ENCODE measurements at regions not wholly inside any gene's neighbourhood (a gene's known extent, or its start where the extent isn't known, plus 50 kb on each side); places are given as distances from the start of the nearest gene placed in this dataset.

GRCh38 chr18:23383494-23383893 is 69.6 kb upstream of the RIOK3 start:
- H3K4me3 Mint-ChIP-seq = no peak overlapping the region
- no peak overlapping the region for H3K27ac Mint-ChIP-seq
- peaks cover 3% of the 10 kb centered on the region for H3K36me3 Mint-ChIP-seq
- POLR2A ChIA-PET = no interaction called here
- ATAC-seq (ENCODE audit: low read depth) = no peak
- DNase-seq = no peak
- peaks cover 19% of the 10 kb centered on the region for H3K4me1 Mint-ChIP-seq
- H3K9me3 Mint-ChIP-seq = no peaks in the 10 kb centered on the region
- H3K27me3 Mint-ChIP-seq = no peaks in the 10 kb centered on the region

- POLR2A ChIA-PET = no interaction called here
- peaks cover 3% of the 10 kb centered on the region for H3K36me3 Mint-ChIP-seq
- peaks cover 19% of the 10 kb centered on the region for H3K4me1 Mint-ChIP-seq
- H3K4me3 Mint-ChIP-seq = peak overlapping the region; percentile 5
- H3K27ac Mint-ChIP-seq = peak overlapping the region; percentile 80
- no peak for DNase-seq
- H3K9me3 Mint-ChIP-seq = no peaks in the 10 kb centered on the region
- ATAC-seq (ENCODE audit: low read depth) = peak; percentile 45
- H3K27me3 Mint-ChIP-seq = no peaks in the 10 kb centered on the region
Measured at GRCh38 chr18:23384778-23385736, 68.0 kb upstream of the RIOK3 start.

DNA sequence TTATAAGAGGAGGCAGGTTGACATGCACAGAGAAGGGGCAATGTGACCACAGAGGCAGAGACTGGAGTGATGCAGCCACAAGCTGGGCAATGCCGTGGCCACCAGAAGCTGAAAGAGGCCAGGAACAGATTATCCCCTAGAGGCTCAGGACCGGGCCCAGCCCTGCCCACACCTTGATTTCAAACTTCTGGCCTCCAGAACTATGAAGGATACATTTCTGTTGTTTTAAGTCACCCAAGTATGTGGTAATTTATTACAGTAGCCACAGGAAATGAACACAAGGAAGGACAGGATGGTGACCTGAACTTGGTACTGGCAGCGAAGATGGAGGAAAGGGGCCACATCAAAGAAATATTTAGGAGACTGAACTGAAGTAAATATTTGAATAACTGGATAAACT is 66.8 kb upstream of the RIOK3 start:
- no peaks in the 10 kb centered on the region for H3K27me3 Mint-ChIP-seq
- POLR2A ChIA-PET = no interaction called here
- no peaks in the 10 kb centered on the region for H3K9me3 Mint-ChIP-seq
- no peak overlapping the region for H3K27ac Mint-ChIP-seq
- ATAC-seq (ENCODE audit: low read depth) (no peak), DNase-seq (no peak)
- H3K4me1 Mint-ChIP-seq = peaks cover 19% of the 10 kb centered on the region
- H3K36me3 Mint-ChIP-seq = peaks cover 3% of the 10 kb centered on the region
- no peak overlapping the region for H3K4me3 Mint-ChIP-seq

GRCh38 chr18:23387265-23387664 is 65.8 kb upstream of the RIOK3 start:
- H3K36me3 Mint-ChIP-seq = peaks cover 3% of the 10 kb centered on the region
- POLR2A ChIA-PET = no interaction called here
- DNase-seq = no peak
- ATAC-seq (ENCODE audit: low read depth) = no peak
- peaks cover 19% of the 10 kb centered on the region for H3K4me1 Mint-ChIP-seq
- H3K9me3 Mint-ChIP-seq = no peaks in the 10 kb centered on the region
- no peaks in the 10 kb centered on the region for H3K27me3 Mint-ChIP-seq
- H3K27ac Mint-ChIP-seq = no peak overlapping the region
- H3K4me3 Mint-ChIP-seq = no peak overlapping the region

GRCh38 chr18:23388357-23388756 is 64.7 kb upstream of the RIOK3 start:
- Mint-ChIP-seq H3K27ac (no peak overlapping the region), H3K4me3 (no peak overlapping the region), H3K9me3 (no peaks in the 10 kb centered on the region), H3K4me1 (peaks cover 18% of the 10 kb centered on the region), H3K36me3 (peaks cover 5% of the 10 kb centered on the region), H3K27me3 (no peaks in the 10 kb centered on the region)
- no peak for DNase-seq
- ATAC-seq (ENCODE audit: low read depth) = no peak
- POLR2A ChIA-PET = no interaction called here

- Mint-ChIP-seq H3K36me3 (peaks cover 14% of the 10 kb centered on the region), H3K27ac (no peak overlapping the region), H3K4me1 (peaks cover 2% of the 10 kb centered on the region), H3K4me3 (no peak overlapping the region), H3K27me3 (no peaks in the 10 kb centered on the region), H3K9me3 (no peaks in the 10 kb centered on the region)
- DNase-seq (no peak), ATAC-seq (ENCODE audit: low read depth) (no peak)
- POLR2A ChIA-PET = no interaction called here
Measured at GRCh38 chr18:23391156-23391555, 61.9 kb upstream of the RIOK3 start.

GRCh38 chr18:23397907-23398306 is 55.2 kb upstream of the RIOK3 start:
- no peak overlapping the region for H3K4me3 Mint-ChIP-seq
- peak; percentile 66 for ATAC-seq (ENCODE audit: low read depth)
- no peaks in the 10 kb centered on the region for H3K9me3 Mint-ChIP-seq
- peaks cover 19% of the 10 kb centered on the region for H3K36me3 Mint-ChIP-seq
- POLR2A ChIA-PET = interaction anchor here (0.6 kb wide), 1 partner anchor 522 kb away, joined by 3 read pairs; no protein-coding TSS in a partner anchor
- no peaks in the 10 kb centered on the region for H3K27me3 Mint-ChIP-seq
- no peak overlapping the region for H3K27ac Mint-ChIP-seq
- peaks cover 11% of the 10 kb centered on the region for H3K4me1 Mint-ChIP-seq
- no peak for DNase-seq

- Mint-ChIP-seq H3K27me3 (no peaks in the 10 kb centered on the region), H3K9me3 (no peaks in the 10 kb centered on the region), H3K4me3 (no peak overlapping the region), H3K4me1 (peaks cover 11% of the 10 kb centered on the region), H3K36me3 (peaks cover 19% of the 10 kb centered on the region), H3K27ac (no peak overlapping the region)
- ATAC-seq (ENCODE audit: low read depth) (no peak), DNase-seq (no peak)
- POLR2A ChIA-PET = no interaction called here
Measured at GRCh38 chr18:23398401-23398800, 54.7 kb upstream of the RIOK3 start.

DNA sequence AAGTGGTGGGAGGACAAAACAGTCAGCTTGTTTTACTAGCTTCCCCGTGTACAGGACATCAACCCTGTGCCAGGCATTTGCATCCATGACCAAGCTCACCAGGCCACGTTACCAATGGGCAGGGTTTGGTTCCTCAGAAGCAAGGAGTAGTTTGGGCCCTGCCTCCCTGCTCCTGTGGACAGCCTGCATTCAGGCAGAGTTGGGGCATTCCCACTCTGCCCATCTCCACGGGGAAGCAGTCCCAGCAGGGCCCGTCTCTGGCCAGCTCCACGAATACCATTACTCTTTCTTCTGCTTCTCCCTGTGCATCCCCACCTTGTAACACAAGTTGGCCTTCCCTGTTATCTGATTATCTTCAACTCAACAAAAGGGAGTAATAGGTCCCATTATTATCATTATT is 54.0 kb upstream of the RIOK3 start:
- POLR2A ChIA-PET = interaction anchor here (0.6 kb wide), 1 partner anchor 143 kb away, joined by 3 read pairs; no protein-coding TSS in a partner anchor
- Mint-ChIP-seq H3K27ac (no peak overlapping the region), H3K27me3 (no peaks in the 10 kb centered on the region), H3K4me1 (peaks cover 11% of the 10 kb centered on the region), H3K9me3 (no peaks in the 10 kb centered on the region), H3K36me3 (peaks cover 16% of the 10 kb centered on the region), H3K4me3 (no peak overlapping the region)
- DNase-seq (no peak), ATAC-seq (ENCODE audit: low read depth) (no peak)

GRCh38 chr18:23400918-23401317 is 52.2 kb upstream of the RIOK3 start:
- no peak for ATAC-seq (ENCODE audit: low read depth)
- POLR2A ChIA-PET = no interaction called here

DNA sequence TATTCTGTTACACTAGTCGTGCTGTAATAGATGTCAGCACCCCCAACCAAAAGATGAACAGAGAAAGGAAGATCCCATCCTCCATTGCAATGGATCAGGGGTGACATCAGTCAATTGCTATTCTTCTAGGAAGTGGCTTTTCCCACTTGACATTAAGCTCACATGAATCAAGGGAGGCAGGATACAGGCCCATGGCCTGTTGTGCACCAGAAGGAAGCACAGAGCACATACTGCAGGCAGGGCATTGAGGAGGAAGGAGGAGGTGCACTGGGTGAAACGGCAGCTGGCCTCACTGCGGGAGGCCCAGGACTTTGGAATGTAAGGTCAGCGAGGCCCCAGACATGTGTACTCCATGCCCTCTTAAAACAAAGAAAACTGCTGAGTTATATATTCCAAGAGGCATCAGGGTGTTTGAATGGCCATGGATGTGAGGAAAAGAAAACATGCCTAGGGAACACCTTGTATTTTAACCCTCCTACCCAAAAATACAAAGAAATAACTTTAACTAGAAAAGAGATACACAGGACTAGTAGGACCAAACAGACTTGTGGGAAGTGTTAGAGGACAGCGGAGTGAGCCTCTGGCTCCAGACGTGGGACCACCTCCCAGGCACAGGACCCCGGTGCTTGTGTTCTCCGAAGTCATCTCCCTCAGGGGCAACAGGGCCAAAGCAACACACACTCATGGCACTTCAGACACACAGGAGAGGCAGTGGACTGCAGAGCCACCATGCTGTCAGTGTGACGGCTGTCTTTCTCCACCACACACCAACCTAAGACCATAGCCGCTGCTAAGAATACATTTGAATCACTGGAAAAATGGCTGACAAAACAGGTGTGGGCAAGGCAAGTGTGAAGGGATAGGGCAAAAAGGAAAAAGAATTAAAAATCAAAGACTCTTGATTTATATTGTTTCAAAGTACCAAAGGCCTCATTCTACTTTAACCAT is 51.4 kb upstream of the RIOK3 start:
- H3K27me3 Mint-ChIP-seq = no peaks in the 10 kb centered on the region
- H3K36me3 Mint-ChIP-seq = peaks cover 6% of the 10 kb centered on the region
- DNase-seq (no peak), ATAC-seq (ENCODE audit: low read depth) (no peak)
- no peak overlapping the region for H3K4me3 Mint-ChIP-seq
- no peak overlapping the region for H3K27ac Mint-ChIP-seq
- POLR2A ChIA-PET = no interaction called here
- H3K9me3 Mint-ChIP-seq = no peaks in the 10 kb centered on the region
- H3K4me1 Mint-ChIP-seq = peaks cover 11% of the 10 kb centered on the region

More at GRCh38 chr18:23400918-23401317, 52.2 kb upstream of the RIOK3 start:
- H3K4me3 Mint-ChIP-seq = no peak overlapping the region
- no peaks in the 10 kb centered on the region for H3K27me3 Mint-ChIP-seq
- H3K4me1 Mint-ChIP-seq = peaks cover 11% of the 10 kb centered on the region
- no peaks in the 10 kb centered on the region for H3K9me3 Mint-ChIP-seq
- no peak for DNase-seq
- peaks cover 9% of the 10 kb centered on the region for H3K36me3 Mint-ChIP-seq
- no peak overlapping the region for H3K27ac Mint-ChIP-seq

All from activated naive CD8-positive, alpha-beta T cell treated with anti-CD3 and anti-CD28 coated beads, Interleukin-2, amount 10 ng/mL, durations not matched to agents 7 days and 5 days (primary cell).